ENCODE measurements at regions not wholly inside any gene's neighbourhood (a gene's known extent, or its start where the extent isn't known, plus 50 kb on each side); places are given as distances from the start of the nearest gene placed in this dataset.

DNA sequence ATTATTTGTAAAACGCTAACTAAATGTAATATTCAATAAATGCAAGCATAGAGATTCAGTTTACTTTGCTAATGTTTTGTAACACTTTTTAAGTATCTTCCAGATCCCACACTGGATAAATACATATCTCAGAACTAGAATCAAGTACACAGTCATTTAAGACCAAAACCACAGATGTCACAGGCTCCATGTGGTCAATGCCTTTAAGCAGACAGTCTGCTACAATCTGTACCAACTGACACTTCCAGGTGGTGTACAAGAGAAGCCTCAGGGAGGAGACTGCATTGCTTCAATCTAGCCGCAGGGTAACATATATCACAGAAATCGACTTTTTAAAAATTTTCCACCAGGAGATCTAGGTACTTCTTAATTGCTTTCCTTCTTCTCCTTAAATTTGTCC is 229.6 kb upstream of the DIAPH2 start:
- TF ChIP-seq EZH2 (IDR thresholded peaks at IDR 0.05; ENCODE audit: borderline replicate concordance, low read depth, low read length, severe bottlenecking) (no peak), CTCF (IDR thresholded peaks at IDR 0.05; ENCODE audit: borderline replicate concordance, extremely low read depth, low read length, poor library complexity, severe bottlenecking) (no peak)
